ENCODE measurements at regions not wholly inside any gene's neighbourhood (a gene's known extent, or its start where the extent isn't known, plus 50 kb on each side); places are given as distances from the start of the nearest gene placed in this dataset.
A peak's percentile ranks its signal among the peaks of the same experiment; 100 is the strongest.

- Histone ChIP-seq H3K4me1 (no peaks in the 10 kb centered on the region), H3K4me3 (no peak overlapping the region), H3K9me3 (peaks cover 0 to 2% of the 10 kb centered on the region in 2 donors), H3K27ac (no peak overlapping the region), H3K36me3 (no peaks in the 10 kb centered on the region), H3K27me3 (no peaks in the 10 kb centered on the region)
- no peak for ATAC-seq
- DNase-seq, result no peak
- intact Hi-C loops (cut with DNase I), result no loop called here
- TF ChIP-seq CTCF (IDR thresholded peaks at IDR 0.05), result no peak
These were observed 53.8 kb upstream of the ADAMTS18 start for GRCh38 chr16:77488652-77489051.

- intact Hi-C loops (cut with DNase I), result loop anchor here in 1 of 2 donors (10.0 kb wide), 1 partner anchor 56 kb away; the partner anchor contains the start of gene ADAMTS18
- peaks cover 0 to 2% of the 10 kb centered on the region in 2 donors for H3K9me3 ChIP-seq
- no peak overlapping the region for H3K27ac ChIP-seq
- DNase-seq (no peak), ATAC-seq (no peak)
- H3K36me3 ChIP-seq, result no peaks in the 10 kb centered on the region
- no peak overlapping the region for H3K4me3 ChIP-seq
- TF ChIP-seq CTCF (IDR thresholded peaks at IDR 0.05), result no peak
- no peaks in the 10 kb centered on the region for H3K4me1 ChIP-seq
- H3K27me3 ChIP-seq, result no peaks in the 10 kb centered on the region
These were observed 56.3 kb upstream of the ADAMTS18 start for GRCh38 chr16:77491091-77491490.

GRCh38 chr16:77496934-77497333 is 62.1 kb upstream of the ADAMTS18 start:
- Histone ChIP-seq H3K4me3 (no peak overlapping the region), H3K36me3 (no peaks in the 10 kb centered on the region), H3K27ac (no peak overlapping the region), H3K27me3 (no peaks in the 10 kb centered on the region), H3K4me1 (no peaks in the 10 kb centered on the region), H3K9me3 (no peaks in the 10 kb centered on the region)
- no peak for TF ChIP-seq CTCF (IDR thresholded peaks at IDR 0.05)
- intact Hi-C loops (cut with DNase I), result loop anchor here in 1 of 2 donors (10.0 kb wide), 1 partner anchor 62 kb away; the partner anchor contains the start of gene ADAMTS18
- no peak for ATAC-seq
- no peak for DNase-seq

- no peak overlapping the region for H3K27ac ChIP-seq
- DNase-seq (no peak), ATAC-seq (peak; percentile 39)
- intact Hi-C loops (cut with DNase I), result loop anchor here in 1 of 2 donors (10.0 kb wide), 1 partner anchor 65 kb away; the partner anchor contains the start of gene ADAMTS18
- H3K4me1 ChIP-seq, result no peaks in the 10 kb centered on the region
- no peaks in the 10 kb centered on the region for H3K36me3 ChIP-seq
- H3K4me3 ChIP-seq, result no peak overlapping the region
- no peak for TF ChIP-seq CTCF (IDR thresholded peaks at IDR 0.05)
- H3K27me3 ChIP-seq, result no peaks in the 10 kb centered on the region
- no peaks in the 10 kb centered on the region for H3K9me3 ChIP-seq
These were observed 64.8 kb upstream of the ADAMTS18 start for GRCh38 chr16:77499373-77500285.

GRCh38 chr16:77500286-77500598 is 65.4 kb upstream of the ADAMTS18 start:
- H3K4me1 ChIP-seq, result no peaks in the 10 kb centered on the region
- H3K9me3 ChIP-seq, result no peaks in the 10 kb centered on the region
- intact Hi-C loops (cut with DNase I), result no loop called here
- H3K4me3 ChIP-seq, result no peak overlapping the region
- no peak for ATAC-seq
- H3K36me3 ChIP-seq, result no peaks in the 10 kb centered on the region
- no peak overlapping the region for H3K27ac ChIP-seq
- H3K27me3 ChIP-seq, result no peaks in the 10 kb centered on the region
- no peak for DNase-seq
- TF ChIP-seq CTCF (IDR thresholded peaks at IDR 0.05), result no peak
